Caco-2 (cell line): ENCODE measurements at regions not wholly inside any gene's neighbourhood (a gene's known extent, or its start where the extent isn't known, plus 50 kb on each side); places are given as distances from the start of the nearest gene placed in this dataset.

Experiments
- BruUV-seq: library from RNA; stranded (reverse); fragments of 400-500 nt; replicated peaks from 2 replicates; lab custom pipeline; 2021; lab: Mats Ljungman, UMichigan
- CTCF ChIA-PET: fragments of 300-600 bp; sonication (Branson Sonifier 250); formaldehyde crosslinking; loops from one replicate; lab custom pipeline; 2022; ENCODE audit warnings: antibody characterized with exemption; lab: Charles Lee
- POLR2A ChIA-PET: fragments of 300-600 bp; sonication (Branson Sonifier 250); formaldehyde crosslinking; loops from one replicate; lab custom pipeline; 2022; ENCODE audit warnings: antibody characterized with exemption; lab: Charles Lee
- DNase-seq, 2 experiments: peaks; one replicate each; pipeline versions ENCODE4 v3.0.0 to v3.0.0-alpha.2; 2020 to 2022
- H3K27me3 ChIP-seq: replicated peaks from 2 replicates; pipeline ENCODE4 v1.6.0; 2011; ENCODE audit warnings: low read length; ENCODE audit not compliant: control insufficient read depth, insufficient read depth
- H3K36me3 ChIP-seq: 2 replicates; pipeline ENCODE4 v1.5.1; 2011; ENCODE audit warnings: low read length; ENCODE audit not compliant: control insufficient read depth, insufficient read depth
- H3K4me1 ChIP-seq: fragments of 250-450 bp; sonication (Bioruptor Pico); 2 replicates; pipeline ENCODE4 v1.5.1; 2020; ENCODE audit warnings: mild to moderate bottlenecking
- H3K4me3 ChIP-seq: 2 replicates; pipeline ENCODE4 v1.5.1; 2011; ENCODE audit warnings: low read depth, mild to moderate bottlenecking, control low read depth, low read length
- H3K9me3 ChIP-seq: fragments of 250-450 bp; sonication (Bioruptor Pico); 2 replicates; pipeline ENCODE4 v1.5.1; 2020; ENCODE audit warnings: mild to moderate bottlenecking, moderate library complexity
- H3K27ac Mint-ChIP-seq: one replicate; pipeline ENCODE4 v1.8.0; 2022; ENCODE audit warnings: mixed read lengths; ENCODE audit not compliant: unreplicated experiment
- H3K27me3 Mint-ChIP-seq: one replicate; pipeline ENCODE4 v1.8.0; 2022; ENCODE audit warnings: mixed read lengths; ENCODE audit not compliant: insufficient read depth, unreplicated experiment
- H3K36me3 Mint-ChIP-seq: one replicate; pipeline ENCODE4 v1.8.0; 2022; ENCODE audit warnings: mild to moderate bottlenecking, mixed read lengths; ENCODE audit not compliant: insufficient read depth, unreplicated experiment
- H3K4me1 Mint-ChIP-seq: one replicate; pipeline ENCODE4 v1.8.0; 2022; ENCODE audit warnings: low read depth, mixed read lengths; ENCODE audit not compliant: unreplicated experiment
- H3K4me3 Mint-ChIP-seq: one replicate; pipeline ENCODE4 v1.8.0; 2022; ENCODE audit warnings: mild to moderate bottlenecking, moderate library complexity, mixed read lengths; ENCODE audit not compliant: unreplicated experiment
- H3K9me3 Mint-ChIP-seq: one replicate; pipeline ENCODE4 v1.8.0; 2022; ENCODE audit warnings: mixed read lengths; ENCODE audit not compliant: unreplicated experiment
- CTCF ChIP-seq, 2 experiments: fragments of 200-600 bp in 1 of 2; IDR thresholded peaks; 1 replicate in 1 of 2; 2 replicates in 1 of 2; pipeline versions ENCODE4 v1.5.1 to v1.8.0; 2011 to 2022; ENCODE audit warnings: antibody characterized with exemption in 1 of 2, control low read depth in 1 of 2, inconsistent platforms in 1 of 2, low read depth in 1 of 2, low read length in 1 of 2, mild to moderate bottlenecking in 1 of 2, moderate library complexity in 1 of 2; ENCODE audit not compliant: insufficient read depth in 1 of 2, severe bottlenecking in 1 of 2, unreplicated experiment in 1 of 2
- intact Hi-C: fragments of 100-400 bp; cut with micrococcal nuclease; formaldehyde crosslinking; loops from one replicate; pipeline ENCODE4 v1.10.0; 2022; ENCODE audit not compliant: unreplicated experiment

- Mint-ChIP-seq H3K36me3 (no peaks in the 10 kb centered on the region), H3K4me1 (no peaks in the 10 kb centered on the region), H3K4me3 (no peak overlapping the region), H3K27me3 (no peaks in the 10 kb centered on the region), H3K27ac (no peak overlapping the region), H3K9me3 (no peaks in the 10 kb centered on the region)
- no peaks in the 10 kb centered on the region for H3K9me3 ChIP-seq
- intact Hi-C loops = no loop called here
- no peak overlapping the region for H3K4me3 ChIP-seq
- no peaks in the 10 kb centered on the region for H3K27me3 ChIP-seq
- no TSS peak for BruUV-seq
- TF ChIP-seq CTCF (IDR thresholded peaks at IDR 0.05; ENCODE audit: insufficient read depth in 1 of 2, low read depth in 1 of 2, low read length in 1 of 2, severe bottlenecking in 1 of 2, unreplicated experiment in 1 of 2) = no peak
- no peak for DNase-seq
- H3K36me3 ChIP-seq = no peaks in the 10 kb centered on the region
- ChIA-PET POLR2A (no interaction called here), CTCF (no interaction called here)
- H3K4me1 ChIP-seq = no peaks in the 10 kb centered on the region
These were observed 1553.1 kb upstream of the ADGRL3 start for GRCh38 chr4:59647011-59647410.

GRCh38 chr4:59647500-59647899 is 1552.6 kb upstream of the ADGRL3 start:
- Histone ChIP-seq H3K9me3 (no peaks in the 10 kb centered on the region), H3K4me1 (no peaks in the 10 kb centered on the region), H3K4me3 (no peak overlapping the region), H3K27me3 (no peaks in the 10 kb centered on the region), H3K36me3 (no peaks in the 10 kb centered on the region)
- ChIA-PET POLR2A (no interaction called here), CTCF (no interaction called here)
- no peak for DNase-seq
- no TSS peak for BruUV-seq
- intact Hi-C loops = no loop called here
- no peak for TF ChIP-seq CTCF (IDR thresholded peaks at IDR 0.05; ENCODE audit: insufficient read depth in 1 of 2, low read depth in 1 of 2, low read length in 1 of 2, severe bottlenecking in 1 of 2, unreplicated experiment in 1 of 2)
- no peaks in the 10 kb centered on the region for H3K4me1 Mint-ChIP-seq
- H3K9me3 Mint-ChIP-seq = no peaks in the 10 kb centered on the region
- no peaks in the 10 kb centered on the region for H3K27me3 Mint-ChIP-seq
- H3K4me3 Mint-ChIP-seq = no peak overlapping the region
- H3K36me3 Mint-ChIP-seq = no peaks in the 10 kb centered on the region
- no peak overlapping the region for H3K27ac Mint-ChIP-seq

GRCh38 chr4:59650861-59651260 is 1549.3 kb upstream of the ADGRL3 start:
- intact Hi-C loops = no loop called here
- POLR2A ChIA-PET = no interaction called here

More at GRCh38 chr4:59650861-59651260, 1549.3 kb upstream of the ADGRL3 start:
- no peaks in the 10 kb centered on the region for H3K36me3 Mint-ChIP-seq
- H3K4me1 Mint-ChIP-seq = no peaks in the 10 kb centered on the region
- H3K4me3 Mint-ChIP-seq = no peak overlapping the region
- H3K36me3 ChIP-seq = no peaks in the 10 kb centered on the region
- H3K4me3 ChIP-seq = no peak overlapping the region
- DNase-seq = no peak
- H3K27me3 ChIP-seq = no peaks in the 10 kb centered on the region
- no peak for TF ChIP-seq CTCF (IDR thresholded peaks at IDR 0.05; ENCODE audit: insufficient read depth in 1 of 2, low read depth in 1 of 2, low read length in 1 of 2, severe bottlenecking in 1 of 2, unreplicated experiment in 1 of 2)
- no peak overlapping the region for H3K27ac Mint-ChIP-seq
- no peaks in the 10 kb centered on the region for H3K27me3 Mint-ChIP-seq
- H3K9me3 ChIP-seq = no peaks in the 10 kb centered on the region
- BruUV-seq = no TSS peak
- no peaks in the 10 kb centered on the region for H3K9me3 Mint-ChIP-seq
- CTCF ChIA-PET = no interaction called here
- no peaks in the 10 kb centered on the region for H3K4me1 ChIP-seq
